Neural cell (in vitro differentiated cells): ENCODE measurements at regions not wholly inside any gene's neighbourhood (a gene's known extent, or its start where the extent isn't known, plus 50 kb on each side); places are given as distances from the start of the nearest gene placed in this dataset.

Experiments
- H2AFZ ChIP-seq: fragments of 200-600, 300-800 bp; sonication (generic), shearing (Covaris generic); 2 replicates; pipeline ENCODE4 v1.6.0; 2014; ENCODE audit warnings: low read depth, mild to moderate bottlenecking, antibody characterized with exemption, low read length, moderate library complexity
- H3F3A ChIP-seq: fragments of 200-600 bp; shearing (Covaris generic); 2 replicates; pipeline ENCODE4 v1.6.1; 2016; ENCODE audit warnings: mild to moderate bottlenecking, moderate library complexity, mixed read lengths, antibody characterized with exemption, low read length; ENCODE audit not compliant: insufficient read depth, poor library complexity, severe bottlenecking
- H3K27ac ChIP-seq: fragments of 200-600, 300-800 bp; sonication (generic), shearing (Covaris generic); 2 replicates; pipeline ENCODE4 v1.5.1; 2014; ENCODE audit warnings: mild to moderate bottlenecking, low read length, moderate library complexity
- H3K27me3 ChIP-seq: fragments of 300-800, 200-600 bp; sonication (generic), shearing (Covaris generic); 2 replicates; pipeline ENCODE4 v1.6.0; 2014; ENCODE audit warnings: mild to moderate bottlenecking, low read depth, low read length, moderate library complexity; ENCODE audit not compliant: insufficient read depth
- H3K36me3 ChIP-seq: fragments of 300-800, 200-600 bp; sonication (generic), shearing (Covaris generic); 2 replicates; pipeline ENCODE4 v1.5.1; 2014; ENCODE audit warnings: mild to moderate bottlenecking, antibody characterized with exemption, low read length, moderate library complexity; ENCODE audit not compliant: insufficient read depth
- H3K4me2 ChIP-seq: fragments of 300-800, 200-600 bp; sonication (generic), shearing (Covaris generic); 2 replicates; pipeline ENCODE4 v1.6.0; 2014; ENCODE audit warnings: mild to moderate bottlenecking, low read length
- H3K4me3 ChIP-seq: fragments of 300-800, 200-600 bp; sonication (generic), shearing (Covaris generic); 2 replicates; pipeline ENCODE4 v1.5.1; 2014; ENCODE audit warnings: mild to moderate bottlenecking, low read length, moderate library complexity
- H3K79me2 ChIP-seq: fragments of 200-600 bp; shearing (Covaris generic); replicated peaks from 2 replicates; pipeline ENCODE4 v1.6.0; 2014; ENCODE audit warnings: mild to moderate bottlenecking, low read length, moderate library complexity; ENCODE audit not compliant: insufficient read depth
- H3K9ac ChIP-seq: fragments of 300-800, 200-600 bp; sonication (generic), shearing (Covaris generic); 2 replicates; pipeline ENCODE4 v1.6.1; 2016; ENCODE audit warnings: mild to moderate bottlenecking, low read length, mixed read lengths
- H3K9me2 ChIP-seq: fragments of 200-600 bp; shearing (Covaris generic); 2 replicates; pipeline ENCODE4 v1.6.1; 2016; ENCODE audit warnings: mild to moderate bottlenecking, low read length, mixed read lengths; ENCODE audit not compliant: insufficient read depth
- H3K9me3 ChIP-seq: fragments of 200-600, 300-800 bp; sonication (generic), shearing (Covaris generic); 2 replicates; pipeline ENCODE4 v1.6.1; 2016; ENCODE audit warnings: mild to moderate bottlenecking, mixed run types, low read length, moderate library complexity, mixed read lengths
- H4K20me1 ChIP-seq: fragments of 200-600 bp; shearing (Covaris generic); 2 replicates; pipeline ENCODE4 v1.6.1; 2016; ENCODE audit warnings: mild to moderate bottlenecking, mixed run types; ENCODE audit not compliant: insufficient read depth
- CTCF ChIP-seq: fragments of 450-650 bp; IDR thresholded peaks from 2 replicates; pipeline ENCODE4 v1.5.1; 2014; ENCODE audit warnings: antibody characterized with exemption, mild to moderate bottlenecking, moderate library complexity; ENCODE audit not compliant: poor library complexity, severe bottlenecking
- EP300 ChIP-seq: fragments of 450-650 bp; conservative IDR thresholded peaks from 2 replicates; pipeline ENCODE4 v1.6.1; 2014; ENCODE audit warnings: antibody characterized with exemption, mild to moderate bottlenecking, moderate library complexity; ENCODE audit not compliant: poor library complexity, severe bottlenecking
- EZH2 ChIP-seq: fragments of 200-600, 300-800 bp; shearing (Covaris generic), sonication (generic); IDR thresholded peaks from 2 replicates; pipeline ENCODE4 v1.6.1; 2014; ENCODE audit warnings: antibody characterized with exemption, low read length, borderline replicate concordance, mild to moderate bottlenecking; ENCODE audit not compliant: insufficient read depth, poor library complexity, severe bottlenecking
- MXI1 ChIP-seq: fragments of 450-650 bp; conservative IDR thresholded peaks from 2 replicates; pipeline ENCODE4 v1.6.1; 2014; ENCODE audit warnings: antibody characterized with exemption, mild to moderate bottlenecking; ENCODE audit not compliant: poor library complexity, severe bottlenecking
- POLR2AphosphoS5 ChIP-seq: IDR thresholded peaks from 2 replicates; pipeline ENCODE4 v1.6.1; 2012
- RAD21 ChIP-seq: fragments of 450-650 bp; conservative IDR thresholded peaks from 2 replicates; pipeline ENCODE4 v1.6.1; 2014; ENCODE audit warnings: antibody characterized with exemption, mild to moderate bottlenecking, moderate library complexity
- REST ChIP-seq: IDR thresholded peaks from 2 replicates; pipeline ENCODE4 v1.6.1; 2012; ENCODE audit warnings: borderline replicate concordance
- SMC3 ChIP-seq: fragments of 450-650 bp; conservative IDR thresholded peaks from 2 replicates; pipeline ENCODE4 v1.6.1; 2014; ENCODE audit warnings: antibody characterized with exemption, mild to moderate bottlenecking, moderate library complexity; ENCODE audit not compliant: poor library complexity
- TAF1 ChIP-seq: IDR thresholded peaks from 2 replicates; pipeline ENCODE4 v1.6.1; 2012; ENCODE audit warnings: low read depth

- H3K36me3 ChIP-seq = no peaks in the 10 kb centered on the region
- no peaks in the 10 kb centered on the region for H4K20me1 ChIP-seq
- TF ChIP-seq POLR2AphosphoS5 (no peak), TAF1 (no peak), EZH2 (no peak), CTCF (no peak), RAD21 (no peak)
- peaks cover under 1% of the 10 kb centered on the region for H3K27me3 ChIP-seq
- no peaks in the 10 kb centered on the region for H3K79me2 ChIP-seq
- H3K9me2 ChIP-seq = no peaks in the 10 kb centered on the region
- H3F3A ChIP-seq = no peaks in the 10 kb centered on the region
- H3K9me3 ChIP-seq = no peaks in the 10 kb centered on the region
- H3K4me2 ChIP-seq = no peak overlapping the region
- H3K27ac ChIP-seq = no peak overlapping the region
- no peak overlapping the region for H2AFZ ChIP-seq
- H3K9ac ChIP-seq = no peak overlapping the region
- no peak overlapping the region for H3K4me3 ChIP-seq
Measured at GRCh38 chr22:22403306-22403705, 105.2 kb downstream of the ZNF280B start.

GRCh38 chr22:22403771-22404170, 104.8 kb downstream of the ZNF280B start:
- Histone ChIP-seq H3K36me3 (no peaks in the 10 kb centered on the region), H3K9ac (no peak overlapping the region), H3K79me2 (no peaks in the 10 kb centered on the region), H3F3A (no peaks in the 10 kb centered on the region), H3K27ac (no peak overlapping the region), H3K9me3 (no peaks in the 10 kb centered on the region), H3K9me2 (no peaks in the 10 kb centered on the region), H4K20me1 (no peaks in the 10 kb centered on the region), H2AFZ (no peak overlapping the region), H3K4me3 (no peak overlapping the region), H3K4me2 (no peak overlapping the region), H3K27me3 (peaks cover 5% of the 10 kb centered on the region)
- TF ChIP-seq CTCF = no peak
- no peak for TF ChIP-seq EP300
- no peak for TF ChIP-seq RAD21
- TF ChIP-seq POLR2AphosphoS5 = no peak
- TF ChIP-seq REST = no peak
- TF ChIP-seq MXI1 = no peak
- no peak for TF ChIP-seq TAF1
- no peak for TF ChIP-seq EZH2
- TF ChIP-seq SMC3 = no peak
